Panc1 (cell line): ENCODE measurements at regions not wholly inside any gene's neighbourhood (a gene's known extent, or its start where the extent isn't known, plus 50 kb on each side); places are given as distances from the start of the nearest gene placed in this dataset.

ENCODE experiments used
- POLR2AphosphoS5 ChIP-seq: IDR thresholded peaks from 2 replicates; pipeline ENCODE4 v1.6.1; 2012; ENCODE audit warnings: mild to moderate bottlenecking, low read depth, low read length, moderate library complexity
- TF ChIP-seq, protein P1 (sequence below): fragments of 450-650 bp; IDR thresholded peaks from 2 replicates; pipeline ENCODE4 v1.5.1; 2017; ENCODE audit warnings: mild to moderate bottlenecking

DNA sequence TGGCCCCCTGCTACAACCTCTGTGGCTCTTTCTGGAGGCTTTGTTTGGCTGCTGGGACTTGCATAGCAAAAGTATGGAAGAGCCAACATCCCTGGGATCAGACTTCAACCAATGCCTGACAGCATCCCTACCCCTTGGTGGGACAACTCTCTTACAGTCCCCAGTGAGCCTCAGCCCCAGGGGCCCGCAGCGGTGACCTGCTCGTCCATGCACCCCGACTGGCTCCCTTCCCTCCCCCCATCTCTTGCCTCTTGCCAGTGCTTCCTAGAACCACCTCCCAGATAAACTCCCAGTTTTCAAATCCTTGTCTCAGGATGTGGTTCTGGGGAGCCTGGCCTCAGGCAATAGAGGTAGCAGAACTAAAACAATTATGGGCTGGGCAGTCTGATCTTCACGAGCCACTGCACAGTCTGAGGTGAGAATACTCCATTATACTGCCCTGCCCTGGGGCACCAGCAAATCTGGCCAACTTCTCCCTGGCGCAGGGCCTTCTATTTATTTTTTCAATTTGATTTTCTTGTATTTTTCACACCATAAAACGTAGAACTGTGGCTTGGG, 86.6 kb upstream of the BRD7 start:
- TF ChIP-seq, protein P1, sequence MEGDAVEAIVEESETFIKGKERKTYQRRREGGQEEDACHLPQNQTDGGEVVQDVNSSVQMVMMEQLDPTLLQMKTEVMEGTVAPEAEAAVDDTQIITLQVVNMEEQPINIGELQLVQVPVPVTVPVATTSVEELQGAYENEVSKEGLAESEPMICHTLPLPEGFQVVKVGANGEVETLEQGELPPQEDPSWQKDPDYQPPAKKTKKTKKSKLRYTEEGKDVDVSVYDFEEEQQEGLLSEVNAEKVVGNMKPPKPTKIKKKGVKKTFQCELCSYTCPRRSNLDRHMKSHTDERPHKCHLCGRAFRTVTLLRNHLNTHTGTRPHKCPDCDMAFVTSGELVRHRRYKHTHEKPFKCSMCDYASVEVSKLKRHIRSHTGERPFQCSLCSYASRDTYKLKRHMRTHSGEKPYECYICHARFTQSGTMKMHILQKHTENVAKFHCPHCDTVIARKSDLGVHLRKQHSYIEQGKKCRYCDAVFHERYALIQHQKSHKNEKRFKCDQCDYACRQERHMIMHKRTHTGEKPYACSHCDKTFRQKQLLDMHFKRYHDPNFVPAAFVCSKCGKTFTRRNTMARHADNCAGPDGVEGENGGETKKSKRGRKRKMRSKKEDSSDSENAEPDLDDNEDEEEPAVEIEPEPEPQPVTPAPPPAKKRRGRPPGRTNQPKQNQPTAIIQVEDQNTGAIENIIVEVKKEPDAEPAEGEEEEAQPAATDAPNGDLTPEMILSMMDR: no peak
- TF ChIP-seq POLR2AphosphoS5: no peak
